CD4-positive, alpha-beta T cell treated with Interleukin-6 at 100 ng/mL for 8 hours (primary cell): ENCODE measurements at regions not wholly inside any gene's neighbourhood (a gene's known extent, or its start where the extent isn't known, plus 50 kb on each side); places are given as distances from the start of the nearest gene placed in this dataset.

Source experiments
- DNase-seq: peaks from one replicate; pipeline ENCODE4 v3.0.0-alpha.2; 2020; ENCODE audit warnings: mixed read lengths, low spot score

GRCh38 chr18:27826101-27826500 lies 350.8 kb downstream of the CDH2 start:
- no peak for DNase-seq

GRCh38 chr18:27825689-27826088 lies 351.2 kb downstream of the CDH2 start:
- DNase-seq = no peak

GRCh38 chr18:27824841-27825681 lies 351.9 kb downstream of the CDH2 start:
- DNase-seq = no peak

GRCh38 chr18:27824275-27824674 lies 352.7 kb downstream of the CDH2 start:
- DNase-seq = no peak

- no peak for DNase-seq
These were observed 353.9 kb downstream of the CDH2 start for GRCh38 chr18:27823053-27823452.

GRCh38 chr18:27808683-27809082 lies 368.2 kb downstream of the CDH2 start:
- DNase-seq = no peak

GRCh38 chr18:27803957-27804356 lies 373.0 kb downstream of the CDH2 start:
- no peak for DNase-seq

GRCh38 chr18:27797484-27797883 lies 379.4 kb downstream of the CDH2 start:
- no peak for DNase-seq

GRCh38 chr18:27794181-27794926 lies 382.6 kb downstream of the CDH2 start:
- no peak for DNase-seq

- no peak for DNase-seq
These were observed 383.7 kb downstream of the CDH2 start for GRCh38 chr18:27793013-27793785.

GRCh38 chr18:27789406-27789805 lies 387.5 kb downstream of the CDH2 start:
- no peak for DNase-seq

- no peak for DNase-seq
These were observed 389.4 kb downstream of the CDH2 start for GRCh38 chr18:27787547-27787946.

- no peak for DNase-seq
These were observed 391.0 kb downstream of the CDH2 start for GRCh38 chr18:27785815-27786471.

GRCh38 chr18:27780061-27780745 lies 396.7 kb downstream of the CDH2 start:
- DNase-seq = no peak

GRCh38 chr18:27778925-27779324 lies 398.0 kb downstream of the CDH2 start:
- no peak for DNase-seq

- no peak for DNase-seq
These were observed 398.5 kb downstream of the CDH2 start for GRCh38 chr18:27778441-27778840.

- DNase-seq = no peak
These were observed 404.8 kb downstream of the CDH2 start for GRCh38 chr18:27772081-27772480.

GRCh38 chr18:27771571-27771970 lies 405.4 kb downstream of the CDH2 start:
- DNase-seq = no peak

- no peak for DNase-seq
These were observed 407.8 kb downstream of the CDH2 start for GRCh38 chr18:27769152-27769551.

- no peak for DNase-seq
These were observed 413.0 kb downstream of the CDH2 start for GRCh38 chr18:27763936-27764335.

- DNase-seq = no peak
These were observed 413.6 kb downstream of the CDH2 start for GRCh38 chr18:27763341-27763740.
